ENCODE measurements at regions not wholly inside any gene's neighbourhood (a gene's known extent, or its start where the extent isn't known, plus 50 kb on each side); places are given as distances from the start of the nearest gene placed in this dataset.

GRCh38 chr14:44820230-44820964 lies 141.3 kb downstream of the KLHL28 start:
- no peak overlapping the region for H3K4me3 ChIP-seq (replicated peaks; ENCODE audit: insufficient read depth, low read length)
- DNase-seq (ENCODE audit: low read depth in 1 of 2, low spot score in 1 of 2): no peak
- H3K27me3 ChIP-seq (ENCODE audit: insufficient read depth, poor library complexity, severe bottlenecking): no peaks in the 10 kb centered on the region
- TF ChIP-seq GABPA (IDR thresholded peaks at IDR 0.05; ENCODE audit: low read depth) (no peak), POLR2AphosphoS5 (IDR thresholded peaks at IDR 0.05; ENCODE audit: low read depth) (no peak), CTCF (IDR thresholded peaks at IDR 0.05; ENCODE audit: insufficient read depth, low read length) (no peak), SPI1 (IDR thresholded peaks at IDR 0.05; ENCODE audit: borderline replicate concordance, low read depth) (no peak), REST (IDR thresholded peaks at IDR 0.05; ENCODE audit: insufficient replicate concordance, low read depth) (no peak)
- H3K27ac ChIP-seq (replicated peaks): no peak overlapping the region

GRCh38 chr14:44814196-44814595 lies 147.6 kb downstream of the KLHL28 start:
- Histone ChIP-seq H3K27me3 (ENCODE audit: insufficient read depth, poor library complexity, severe bottlenecking) (no peaks in the 10 kb centered on the region), H3K4me3 (replicated peaks; ENCODE audit: insufficient read depth, low read length) (no peak overlapping the region), H3K27ac (replicated peaks) (no peak overlapping the region)
- DNase-seq (ENCODE audit: low read depth in 1 of 2, low spot score in 1 of 2): no peak
- TF ChIP-seq SPI1 (IDR thresholded peaks at IDR 0.05; ENCODE audit: borderline replicate concordance, low read depth) (no peak), POLR2AphosphoS5 (IDR thresholded peaks at IDR 0.05; ENCODE audit: low read depth) (no peak), REST (IDR thresholded peaks at IDR 0.05; ENCODE audit: insufficient replicate concordance, low read depth) (no peak), CTCF (IDR thresholded peaks at IDR 0.05; ENCODE audit: insufficient read depth, low read length) (no peak), GABPA (IDR thresholded peaks at IDR 0.05; ENCODE audit: low read depth) (no peak)

GRCh38 chr14:44812672-44813071 lies 149.1 kb downstream of the KLHL28 start:
- TF ChIP-seq CTCF (IDR thresholded peaks at IDR 0.05; ENCODE audit: insufficient read depth, low read length) (no peak), SPI1 (IDR thresholded peaks at IDR 0.05; ENCODE audit: borderline replicate concordance, low read depth) (no peak), POLR2AphosphoS5 (IDR thresholded peaks at IDR 0.05; ENCODE audit: low read depth) (no peak), GABPA (IDR thresholded peaks at IDR 0.05; ENCODE audit: low read depth) (no peak)
- DNase-seq (ENCODE audit: low read depth in 1 of 2, low spot score in 1 of 2): no peak
- Histone ChIP-seq H3K4me3 (replicated peaks; ENCODE audit: insufficient read depth, low read length) (no peak overlapping the region), H3K27me3 (ENCODE audit: insufficient read depth, poor library complexity, severe bottlenecking) (no peaks in the 10 kb centered on the region), H3K27ac (replicated peaks) (no peak overlapping the region)

All from HL-60 (cell line).